HepG2 (cell line): ENCODE measurements at regions not wholly inside any gene's neighbourhood (a gene's known extent, or its start where the extent isn't known, plus 50 kb on each side); places are given as distances from the start of the nearest gene placed in this dataset.

Source experiments
- ATAC-seq: fragments of 200-7000 bp; cut with Tn5 transposase; 3 replicates; pipeline ENCODE4 v1.9.1; 2020; ENCODE audit warnings: mild to moderate bottlenecking, moderate library complexity
- BruUV-seq: library from RNA; stranded (reverse); fragments of 400-500 nt; replicated peaks from 2 replicates; lab custom pipeline; 2021; lab: Mats Ljungman, UMichigan
- CTCF ChIA-PET: fragments of 300-600 bp; formaldehyde crosslinking; extraction: SDS; loops from one replicate; lab custom pipeline; 2021; ENCODE audit warnings: low total read pairs, inconsistent platforms, low intra/inter-chr PET ratio; lab: Yijun Ruan, JAX
- POLR2A ChIA-PET: fragments of 350-600 bp; sonication (Branson Sonifier 250); formaldehyde crosslinking; loops from one replicate; lab custom pipeline; 2020; ENCODE audit warnings: antibody characterized with exemption, inconsistent platforms; lab: Yijun Ruan, JAX
- DNase-seq: peaks from one replicate; pipeline ENCODE4 v3.0.0-alpha.2; 2015; ENCODE audit warnings: low spot score
- FAIRE-seq: peaks from 3 replicates; lab custom pipeline; 2011; peaks lifted over from hg19 to GRCh38; lab: Jason Lieb, UNC
- H2AFZ ChIP-seq: one replicate; pipeline ENCODE4 v1.6.1; 2011; ENCODE audit warnings: low read length, inconsistent platforms
- H3K27ac ChIP-seq: fragments of 300-600 bp; 3 replicates; pipeline ENCODE4 v1.8.0; 2011; ENCODE audit warnings: mixed run types, mild to moderate bottlenecking, mixed read lengths, low read length, inconsistent platforms; ENCODE audit not compliant: insufficient read depth; ENCODE audit errors: extremely low read length
- H3K27me3 ChIP-seq, 2 experiments: fragments of 200-600 bp in 1 of 2; 2 replicates in 1 of 2; 3 replicates in 1 of 2; pipeline versions ENCODE4 v1.6.0 to v1.8.0; 2011; ENCODE audit warnings: low read length in 2 of 2, mild to moderate bottlenecking in 2 of 2, moderate library complexity in 2 of 2, inconsistent platforms in 1 of 2; ENCODE audit not compliant: insufficient read depth in 2 of 2, control insufficient read depth in 1 of 2
- H3K36me3 ChIP-seq, 2 experiments: fragments of 200-600 bp in 1 of 2; replicated peaks in 1 of 2; 2 replicates in 1 of 2; 3 replicates in 1 of 2; pipeline versions ENCODE4 v1.5.1 to v1.8.0; 2011; ENCODE audit warnings: low read length in 2 of 2, inconsistent platforms in 1 of 2; ENCODE audit not compliant: insufficient read depth in 2 of 2, control insufficient read depth in 1 of 2
- H3K4me1 ChIP-seq: 2 replicates; pipeline ENCODE4 v1.5.1; 2012; ENCODE audit warnings: low read length, inconsistent platforms; ENCODE audit not compliant: insufficient read depth
- H3K4me2 ChIP-seq: 2 replicates; pipeline ENCODE4 v1.6.0; 2011; ENCODE audit warnings: low read depth, low read length, inconsistent platforms
- H3K4me3 ChIP-seq, 3 experiments: fragments of 200-600 bp in 1 of 3; sonication (generic), shearing (Covaris generic) in 1 of 3; replicated peaks in 1 of 3; 2 replicates each; pipeline ENCODE4 v1.5.1; 2011 to 2016; ENCODE audit warnings: low read length in 3 of 3, inconsistent platforms in 2 of 3, low read depth in 2 of 3, mild to moderate bottlenecking in 2 of 3, control low read depth in 1 of 3, mixed read lengths in 1 of 3; ENCODE audit not compliant: insufficient read depth in 1 of 3
- H3K79me2 ChIP-seq: one replicate; pipeline ENCODE4 v1.6.1; 2011; ENCODE audit warnings: low read length, inconsistent platforms; ENCODE audit not compliant: insufficient read depth
- H3K9ac ChIP-seq: 2 replicates; pipeline ENCODE4 v1.6.0; 2011; ENCODE audit warnings: mild to moderate bottlenecking, low read depth, low read length, inconsistent platforms; ENCODE audit not compliant: insufficient read depth
- H3K9me3 ChIP-seq: 2 replicates; pipeline ENCODE4 v1.5.1; 2012; ENCODE audit warnings: mild to moderate bottlenecking, low read length
- H4K20me1 ChIP-seq: 2 replicates; pipeline ENCODE4 v1.6.0; 2011; ENCODE audit warnings: inconsistent platforms, mild to moderate bottlenecking, low read length, moderate library complexity; ENCODE audit not compliant: insufficient read depth
- CBX5 ChIP-seq: sonication (generic); formaldehyde crosslinking; IDR thresholded peaks from 2 replicates; pipeline ENCODE4 v1.4.0; 2020; ENCODE audit warnings: missing genetic modification reagents, borderline replicate concordance
- E2F5 ChIP-seq: sonication (generic); formaldehyde crosslinking; conservative IDR thresholded peaks from 2 replicates; pipeline ENCODE4 v1.4.0; 2020; ENCODE audit warnings: missing genetic modification reagents
- FUBP1 ChIP-seq: sonication (generic); formaldehyde crosslinking; IDR thresholded peaks from 2 replicates; pipeline ENCODE4 v1.5.1; 2020; ENCODE audit warnings: missing genetic modification reagents, mild to moderate bottlenecking, borderline replicate concordance
- HNRNPH1 ChIP-seq: fragments of 200-400 bp; formaldehyde crosslinking; optimal IDR thresholded peaks from 2 replicates; pipeline ENCODE3; 2017; ENCODE audit warnings: mild to moderate bottlenecking, low read depth, low read length
- POGZ ChIP-seq: sonication (generic); formaldehyde crosslinking; IDR thresholded peaks from 2 replicates; pipeline ENCODE4 v1.4.0; 2020; ENCODE audit warnings: mild to moderate bottlenecking, missing genetic modification reagents
- RBM22 ChIP-seq: fragments of 200-400 bp; formaldehyde crosslinking; optimal IDR thresholded peaks from 2 replicates; pipeline ENCODE3; 2017; ENCODE audit warnings: mild to moderate bottlenecking, low read length, moderate library complexity
- ZFAT ChIP-seq: sonication (generic); formaldehyde crosslinking; conservative IDR thresholded peaks from 2 replicates; pipeline ENCODE4 v1.8.1; 2023; ENCODE audit warnings: missing genetic modification reagents, inconsistent platforms
- ZSCAN5A ChIP-seq: sonication (generic); formaldehyde crosslinking; IDR thresholded peaks from 2 replicates; pipeline ENCODE4 v1.8.0; 2022; ENCODE audit warnings: mild to moderate bottlenecking, missing genetic modification reagents, borderline replicate concordance
- in situ Hi-C: cut with HindIII; loops from 2 replicates; pipeline ENCODE4 v1.10.0; 2017; ENCODE audit warnings: low pct_unique_long_range_greater_than_20kb; ENCODE audit not compliant: extremely low pct_ligation_motif_present
- intact Hi-C: fragments of 100-400 bp; cut with micrococcal nuclease; formaldehyde crosslinking; loops from one replicate; pipeline ENCODE4 v1.10.0; 2022; ENCODE audit not compliant: unreplicated experiment
- TF ChIP-seq, protein P1 (sequence below): sonication (generic); formaldehyde crosslinking; IDR thresholded peaks from 2 replicates; pipeline ENCODE4 v1.5.1; 2020; ENCODE audit warnings: missing genetic modification reagents, mild to moderate bottlenecking, borderline replicate concordance

- Histone ChIP-seq H4K20me1 (no peaks in the 10 kb centered on the region), H3K36me3 (no peaks in the 10 kb centered on the region), H3K79me2 (no peaks in the 10 kb centered on the region), H2AFZ (no peak overlapping the region), H3K4me2 (no peak overlapping the region), H3K27me3 (no peaks in the 10 kb centered on the region), H3K4me1 (no peaks in the 10 kb centered on the region), H3K4me3 (no peak overlapping the region), H3K9me3 (no peaks in the 10 kb centered on the region), H3K27ac (no peak overlapping the region), H3K9ac (no peak overlapping the region)
- TF ChIP-seq FUBP1 (CRISPR knock-in tag) (no peak), E2F5 (CRISPR knock-in tag) (no peak), ZSCAN5A (CRISPR knock-in tag) (no peak), POGZ (CRISPR knock-in tag) (no peak), HNRNPH1 (no peak), CBX5 (CRISPR knock-in tag) (no peak), ZFAT (CRISPR knock-in tag) (no peak), RBM22 (no peak)
- TF ChIP-seq, protein P1, sequence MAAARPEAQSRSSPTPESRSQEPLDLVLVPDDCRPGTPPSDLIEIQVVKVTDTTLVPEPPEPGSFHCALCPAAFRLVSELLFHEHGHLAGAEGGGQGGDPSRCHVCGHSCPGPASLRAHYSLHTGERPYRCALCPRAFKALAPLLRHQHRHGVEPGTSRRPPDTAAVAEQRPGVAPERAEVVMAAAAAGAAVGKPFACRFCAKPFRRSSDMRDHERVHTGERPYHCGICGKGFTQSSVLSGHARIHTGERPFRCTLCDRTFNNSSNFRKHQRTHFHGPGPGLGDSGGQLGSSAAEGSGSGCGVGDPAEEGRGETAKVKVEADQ (CRISPR knock-in tag) = no peak
- no peak for ATAC-seq
- no peak for DNase-seq
- ChIA-PET CTCF (no interaction called here), POLR2A (no interaction called here)
- no peak for FAIRE-seq
- no TSS peak for BruUV-seq
- intact Hi-C loops = no loop called here
- in situ Hi-C loops = no loop called here
These were observed 157.9 kb upstream of the LMO3 start for GRCh38 chr12:16763901-16764300.
